COR-L47 (cell line): ENCODE measurements at regions not wholly inside any gene's neighbourhood (a gene's known extent, or its start where the extent isn't known, plus 50 kb on each side); places are given as distances from the start of the nearest gene placed in this dataset.

ENCODE experiments used
- DNase-seq: peaks from one replicate; lab custom pipeline; 2025; lab: John Stamatoyannopoulos, UW

- no peak for DNase-seq
These were observed 128.0 kb upstream of the SASH1 start for GRCh38 chr6:148214667-148215066.

GRCh38 chr6:148217051-148217450 is 125.6 kb upstream of the SASH1 start:
- DNase-seq, result no peak

GRCh38 chr6:148217921-148218320 is 124.7 kb upstream of the SASH1 start:
- no peak for DNase-seq

GRCh38 chr6:148218542-148219258 is 123.9 kb upstream of the SASH1 start:
- no peak for DNase-seq

- DNase-seq, result no peak
These were observed 121.2 kb upstream of the SASH1 start for GRCh38 chr6:148221196-148221979.

GRCh38 chr6:148222376-148222775 is 120.3 kb upstream of the SASH1 start:
- no peak for DNase-seq

GRCh38 chr6:148222846-148223245 is 119.8 kb upstream of the SASH1 start:
- no peak for DNase-seq

- no peak for DNase-seq
These were observed 119.2 kb upstream of the SASH1 start for GRCh38 chr6:148223424-148223842.

GRCh38 chr6:148225871-148226270 is 116.8 kb upstream of the SASH1 start:
- DNase-seq, result no peak

GRCh38 chr6:148226284-148226683 is 116.4 kb upstream of the SASH1 start:
- DNase-seq, result no peak

- no peak for DNase-seq
These were observed 111.1 kb upstream of the SASH1 start for GRCh38 chr6:148231572-148231971.

GRCh38 chr6:148235446-148235845 is 107.2 kb upstream of the SASH1 start:
- DNase-seq, result no peak

GRCh38 chr6:148238713-148239112 is 103.9 kb upstream of the SASH1 start:
- DNase-seq, result no peak

- no peak for DNase-seq
These were observed 103.4 kb upstream of the SASH1 start for GRCh38 chr6:148239215-148239614.

GRCh38 chr6:148239801-148240460 is 102.7 kb upstream of the SASH1 start:
- DNase-seq, result no peak

GRCh38 chr6:148240461-148240840 is 102.2 kb upstream of the SASH1 start:
- no peak for DNase-seq

- no peak for DNase-seq
These were observed 101.7 kb upstream of the SASH1 start for GRCh38 chr6:148240861-148241477.

- no peak for DNase-seq
These were observed 100.5 kb upstream of the SASH1 start for GRCh38 chr6:148242180-148242579.

- DNase-seq, result no peak
These were observed 98.3 kb upstream of the SASH1 start for GRCh38 chr6:148244217-148244935.

GRCh38 chr6:148247386-148248063 is 95.1 kb upstream of the SASH1 start:
- DNase-seq, result no peak

GRCh38 chr6:148249160-148249559 is 93.5 kb upstream of the SASH1 start:
- DNase-seq, result no peak
